Pancreas (tissue), 10 donors: ENCODE measurements at regions not wholly inside any gene's neighbourhood (a gene's known extent, or its start where the extent isn't known, plus 50 kb on each side); places are given as distances from the start of the nearest gene placed in this dataset.
"Not testable (repeated sequence)": the region's sequence is repeated elsewhere in the genome, so short reads cannot be mapped to it uniquely, and the experiment has no call there.

ENCODE experiments used
- ATAC-seq, 4 donors: fragments of 200-7000 bp; cut with Tn5 transposase; one replicate each; pipeline versions ENCODE4 v1.8.0 to v1.9.1; 2020; ENCODE audit warnings: mild to moderate bottlenecking in 4 of 4, moderate library complexity in 4 of 4
- DNase-seq, 6 donors: peaks; one replicate each; pipeline ENCODE4 v3.0.0-alpha.2; 2020
- FAIRE-seq: peaks from 2 replicates; lab custom pipeline; 2012; peaks lifted over from hg19 to GRCh38; lab: Jason Lieb, UNC
- H3K27ac ChIP-seq, 4 donors: fragments of 200-600 bp; sonication (generic); 1 replicate in 3 of 4; 2 replicates in 1 of 4; pipeline versions ENCODE4 v1.5.0 to v1.8.0; 2020
- H3K27me3 ChIP-seq, 4 donors: fragments of 200-600 bp; one replicate each; pipeline ENCODE4 v1.8.0; 2021
- H3K36me3 ChIP-seq, 3 donors: fragments of 200-600 bp; sonication (generic) in 1 of 3; one replicate each; pipeline versions ENCODE4 v1.5.0 to v1.8.0; 2020 to 2021
- H3K4me1 ChIP-seq, 3 donors: fragments of 200-600 bp; one replicate each; pipeline ENCODE4 v1.8.0; 2021
- H3K4me3 ChIP-seq, 4 donors: fragments of 200-600 bp; sonication (generic) in 2 of 4; one replicate each; pipeline versions ENCODE4 v1.5.0 to v1.8.0; 2020 to 2021
- H3K9me3 ChIP-seq, 4 donors: fragments of 200-600 bp; one replicate each; pipeline ENCODE4 v1.8.0; 2021
- CTCF ChIP-seq, 4 donors: fragments of 200-600 bp; sonication (generic) in 3 of 4; IDR thresholded peaks; one replicate each; pipeline versions ENCODE4 v1.5.0 to v1.8.0; 2021; ENCODE audit warnings: antibody characterized with exemption in 4 of 4
- WGBS, 2 donors: extraction: QIAGEN DNeasy Blood & Tissue Kit; methylation state at CpG; one replicate each; pipeline ENCODE4 v1.1.7; 2013; 5-methylcytosine and 5-hydroxymethylcytosine counted together
- intact Hi-C, 3 donors: fragments of 100-400 bp; cut with DNase I; formaldehyde crosslinking; loops; one replicate each; pipeline versions ENCODE4 v1.11.1 to v1.14.2; 2022
- donor health status: healthy with polysubstance abuse.
- donor health status: DM: no; HTN: no; CAD: no; lungs with moderate emphysema.
- donor health status: DM: no; HTN: no; CAD: no.
- donor health status: control.
- donor health status: control.
- donor health status: Bipolar disorder and iron deficiency.
- donor health status: DM: yes; HTN: yes; CAD: no.
- donor health status: DM: no; HTN: no; CAD: no.
- donor health status: DM: no; HTN: no; CAD: no.
- donor health status: DM: yes; HTN: yes; CAD: no.

- H3K9me3 ChIP-seq, intact Hi-C loops, DNase-seq, H3K27me3 ChIP-seq, H3K36me3 ChIP-seq, H3K4me1 ChIP-seq, ATAC-seq, FAIRE-seq, H3K27ac ChIP-seq, H3K4me3 ChIP-seq: not testable (repeated sequence)
- 64 to 72% methylated on average over 3 of the region's 4 CpGs for WGBS, 2 donors
These were observed 59.2 kb downstream of the CXorf49B start for GRCh38 chrX:71822314-71822713.

GRCh38 chrX:71823391-71824057, 60.4 kb downstream of the CXorf49B start:
- Histone ChIP-seq H3K27me3 (no peaks in the 10 kb centered on the region), H3K4me3 (no peak overlapping the region), H3K9me3 (no peaks in the 10 kb centered on the region), H3K36me3 (no peaks in the 10 kb centered on the region), H3K4me1 (no peaks in the 10 kb centered on the region), H3K27ac (no peak overlapping the region)
- ATAC-seq (no peak), FAIRE-seq (no peak), DNase-seq (no peak)
- TF ChIP-seq CTCF (IDR thresholded peaks at IDR 0.05), result no peak
- 52 to 65% methylated on average over 12 of the region's 12 CpGs for WGBS, 2 donors
- intact Hi-C loops, result no loop called here

- FAIRE-seq, result no peak
- intact Hi-C loops, result no loop called here
- DNase-seq, result peak in 1 of 6 donors; percentile 52
- WGBS, 2 donors, result 73 to 89% methylated on average over 6 of the region's 6 CpGs
- Histone ChIP-seq H3K4me1 (no peaks in the 10 kb centered on the region), H3K27me3 (peaks cover 0 to 6% (median 0%) of the 10 kb centered on the region in 4 donors), H3K4me3 (no peak overlapping the region), H3K27ac (no peak overlapping the region), H3K9me3 (no peaks in the 10 kb centered on the region), H3K36me3 (no peaks in the 10 kb centered on the region)
- no peak for TF ChIP-seq CTCF (IDR thresholded peaks at IDR 0.05)
- no peak for ATAC-seq
These were observed 64.9 kb downstream of the CXorf49B start for GRCh38 chrX:71828086-71828485.

GRCh38 chrX:71838092-71838491, 72.6 kb upstream of the NHSL2 start:
- H3K27ac ChIP-seq, H3K4me1 ChIP-seq, H3K4me3 ChIP-seq, ATAC-seq, H3K36me3 ChIP-seq, H3K9me3 ChIP-seq, H3K27me3 ChIP-seq, DNase-seq, FAIRE-seq, intact Hi-C loops: not testable (repeated sequence)
- 62 to 63% methylated on average over 4 of the region's 4 CpGs for WGBS, 2 donors

GRCh38 chrX:71846429-71846828, 64.2 kb upstream of the NHSL2 start:
- H3K4me1 ChIP-seq, result no peaks in the 10 kb centered on the region
- 29 to 63% methylated on average over 1 of the region's 1 CpG for WGBS, 2 donors
- no peak for FAIRE-seq
- no peak overlapping the region for H3K27ac ChIP-seq
- ATAC-seq, result no peak
- no peak for TF ChIP-seq CTCF (IDR thresholded peaks at IDR 0.05)
- no peak for DNase-seq
- H3K4me3 ChIP-seq, result no peak overlapping the region
- intact Hi-C loops, result no loop called here
- peaks cover 0 to 28% (median 0%) of the 10 kb centered on the region in 4 donors for H3K27me3 ChIP-seq
- no peaks in the 10 kb centered on the region for H3K36me3 ChIP-seq
- H3K9me3 ChIP-seq, result no peaks in the 10 kb centered on the region

- TF ChIP-seq CTCF (IDR thresholded peaks at IDR 0.05), result no peak
- H3K27ac ChIP-seq, result no peak overlapping the region
- no peak for ATAC-seq
- WGBS, 2 donors, result 52 to 60% methylated on average over 9 of the region's 9 CpGs
- intact Hi-C loops, result no loop called here
- peaks cover 0 to 18% (median 3%) of the 10 kb centered on the region in 4 donors for H3K27me3 ChIP-seq
- no peak for FAIRE-seq
- no peaks in the 10 kb centered on the region for H3K4me1 ChIP-seq
- no peaks in the 10 kb centered on the region for H3K9me3 ChIP-seq
- H3K36me3 ChIP-seq, result no peaks in the 10 kb centered on the region
- DNase-seq, result no peak
- H3K4me3 ChIP-seq, result no peak overlapping the region
These were observed 58.5 kb upstream of the NHSL2 start for GRCh38 chrX:71852182-71852581.
